ENCODE measurements at regions not wholly inside any gene's neighbourhood (a gene's known extent, or its start where the extent isn't known, plus 50 kb on each side); places are given as distances from the start of the nearest gene placed in this dataset.

- no peak for TF ChIP-seq CTCF (conservative IDR thresholded peaks at IDR 0.05; ENCODE audit: low read length)
- no peak for TF ChIP-seq EZH2phosphoT487 (IDR thresholded peaks at IDR 0.05; ENCODE audit: borderline replicate concordance, low read depth, low read length)
Observed at GRCh38 chr15:62818691-62819090, 223.9 kb upstream of the TPM1 start.
